HG03196 (cell line): ENCODE measurements at regions not wholly inside any gene's neighbourhood (a gene's known extent, or its start where the extent isn't known, plus 50 kb on each side); places are given as distances from the start of the nearest gene placed in this dataset.

ENCODE experiments used
- ATAC-seq: cut with Tn5 transposase; IDR thresholded peaks from one replicate; pipeline ENCODE4 v1.9.1; 2021; ENCODE audit not compliant: unreplicated experiment

DNA sequence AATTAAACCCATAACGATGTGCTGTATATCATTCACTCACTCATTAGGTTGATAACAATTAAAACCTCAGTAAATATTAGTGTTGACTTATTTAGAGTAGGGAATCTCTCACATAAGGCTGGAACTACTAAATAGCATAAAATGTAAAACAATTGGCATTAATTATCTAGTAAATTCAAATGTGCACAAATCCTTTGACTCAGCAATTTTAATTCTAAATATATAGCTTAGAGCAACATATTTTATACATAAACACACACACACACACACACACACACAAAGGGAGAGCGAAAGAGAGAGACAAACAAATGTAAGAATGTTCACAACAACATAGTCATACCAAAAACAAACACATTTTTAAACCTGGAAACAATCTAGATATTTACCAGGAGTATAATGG is 443.1 kb upstream of the KCNH7 start:
- ATAC-seq, result no peak

DNA sequence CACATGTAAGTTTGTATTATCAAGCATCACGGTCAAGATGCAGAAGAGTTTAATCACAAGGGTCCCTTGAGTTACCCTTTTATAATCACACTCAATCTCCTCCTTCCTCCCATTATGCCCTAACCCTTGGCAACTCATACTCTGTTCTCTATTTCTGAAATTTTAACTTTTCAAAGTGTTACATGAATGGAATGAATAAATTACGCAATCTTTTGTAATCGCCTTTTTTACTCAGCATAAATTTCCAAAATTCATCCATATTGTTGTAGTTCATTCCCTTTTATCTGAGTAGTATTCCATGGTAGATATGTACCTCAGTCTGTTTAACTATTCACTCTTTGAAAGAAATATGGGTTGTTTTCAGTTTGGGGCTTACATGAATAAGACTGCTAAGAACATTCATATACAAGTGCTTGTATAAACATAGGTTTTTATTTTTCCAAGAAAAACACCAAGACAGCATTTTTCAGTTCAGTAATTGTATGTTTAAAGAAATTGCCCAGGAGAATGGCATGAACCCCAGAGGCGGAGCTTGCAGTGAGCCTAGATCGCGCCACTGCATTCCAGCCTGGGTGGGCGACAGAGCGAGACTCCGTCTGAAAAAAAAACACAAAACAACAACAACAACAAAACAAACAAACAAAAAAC is 430.9 kb upstream of the KCNH7 start:
- no peak for ATAC-seq

DNA sequence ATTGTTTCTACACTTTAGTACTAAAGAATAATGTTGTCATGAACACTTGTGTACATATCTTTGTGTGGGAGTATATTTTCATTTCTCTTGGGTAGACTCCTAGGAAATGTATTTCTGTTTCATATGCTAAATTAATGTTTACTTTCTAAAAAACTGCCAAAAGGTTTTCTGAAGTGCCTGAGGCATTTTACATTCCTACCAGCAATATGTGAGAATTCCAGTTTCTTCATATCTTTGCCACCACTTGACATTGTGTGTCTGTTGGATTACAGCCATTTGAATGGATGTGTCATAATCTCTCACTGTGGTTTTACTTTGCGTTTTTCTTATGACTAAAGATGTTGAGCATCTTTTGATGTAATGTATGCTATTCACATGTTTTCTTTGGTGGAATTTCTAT is 428.2 kb upstream of the KCNH7 start:
- no peak for ATAC-seq

DNA sequence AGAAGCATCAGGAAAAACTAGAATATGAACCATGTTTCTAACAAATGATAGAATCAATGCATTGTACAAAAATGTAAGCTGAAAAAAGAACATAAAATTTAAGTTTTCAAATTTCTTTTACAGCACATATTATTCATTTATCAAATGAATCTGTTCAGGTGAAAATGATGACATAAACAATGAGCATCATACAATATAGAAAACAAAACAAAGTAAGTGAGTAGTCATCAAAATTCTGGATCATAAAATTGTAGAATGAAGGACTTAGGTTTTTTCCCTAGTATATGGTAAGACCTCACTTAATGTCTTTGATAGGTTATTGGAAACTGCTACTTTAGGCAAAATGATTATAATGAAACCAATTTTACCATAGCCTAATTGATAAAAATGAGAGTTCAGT is 427.0 kb upstream of the KCNH7 start:
- ATAC-seq, result no peak

DNA sequence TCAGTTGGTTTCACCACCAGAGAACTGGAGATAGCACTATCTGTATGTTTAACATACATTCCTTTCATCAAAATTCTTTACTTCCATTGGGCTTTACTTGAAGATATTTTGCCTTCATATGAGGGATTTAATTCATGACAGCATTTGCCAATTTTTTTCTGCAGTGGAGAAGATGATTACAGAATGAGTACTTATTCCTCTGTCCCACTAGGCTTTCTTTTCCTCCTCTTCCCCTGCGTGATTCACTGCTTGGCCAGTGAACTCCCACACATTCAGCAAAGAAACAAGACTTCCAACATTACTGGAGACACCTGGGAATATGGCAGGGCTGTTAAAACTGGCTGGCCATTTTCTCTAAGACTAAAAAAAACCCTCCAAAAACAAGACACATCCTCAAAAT is 425.8 kb upstream of the KCNH7 start:
- ATAC-seq, result no peak

DNA sequence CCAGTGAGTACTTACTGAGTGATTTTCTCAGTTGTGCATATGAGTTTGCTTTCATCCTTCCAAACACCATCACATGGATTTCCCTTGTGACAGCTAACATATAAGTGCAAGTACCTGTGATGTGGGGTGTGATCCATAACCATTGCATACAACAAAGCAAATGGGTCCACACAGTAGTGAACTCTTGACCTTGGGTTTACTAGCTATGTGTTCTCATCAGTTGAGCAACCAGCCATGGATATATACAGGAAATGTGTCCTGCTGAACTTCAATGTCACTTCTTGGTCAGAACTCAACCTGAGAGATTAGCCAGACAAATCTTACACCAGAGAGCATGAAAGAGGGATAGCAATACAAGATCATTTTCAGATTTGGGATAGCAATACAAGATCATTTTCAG is 420.9 kb upstream of the KCNH7 start:
- no peak for ATAC-seq

DNA sequence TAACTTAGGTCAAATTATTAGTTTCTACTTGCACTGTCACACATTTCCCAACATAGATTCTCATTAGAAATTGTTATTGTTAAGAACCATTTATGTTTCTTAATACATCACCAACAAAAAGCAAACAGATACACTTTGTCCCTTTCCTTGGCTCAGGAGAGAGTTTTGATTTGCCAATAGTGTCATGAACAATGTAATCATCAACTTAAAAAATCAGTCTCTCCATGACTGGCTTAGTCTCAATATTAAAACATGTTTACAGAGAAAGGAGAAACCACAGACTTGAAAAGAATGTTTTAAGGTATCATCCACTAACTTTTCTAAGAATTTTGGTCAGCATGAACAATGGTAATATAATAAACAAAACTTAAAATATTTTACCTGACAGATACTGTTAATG is 416.5 kb upstream of the KCNH7 start:
- ATAC-seq, result no peak

DNA sequence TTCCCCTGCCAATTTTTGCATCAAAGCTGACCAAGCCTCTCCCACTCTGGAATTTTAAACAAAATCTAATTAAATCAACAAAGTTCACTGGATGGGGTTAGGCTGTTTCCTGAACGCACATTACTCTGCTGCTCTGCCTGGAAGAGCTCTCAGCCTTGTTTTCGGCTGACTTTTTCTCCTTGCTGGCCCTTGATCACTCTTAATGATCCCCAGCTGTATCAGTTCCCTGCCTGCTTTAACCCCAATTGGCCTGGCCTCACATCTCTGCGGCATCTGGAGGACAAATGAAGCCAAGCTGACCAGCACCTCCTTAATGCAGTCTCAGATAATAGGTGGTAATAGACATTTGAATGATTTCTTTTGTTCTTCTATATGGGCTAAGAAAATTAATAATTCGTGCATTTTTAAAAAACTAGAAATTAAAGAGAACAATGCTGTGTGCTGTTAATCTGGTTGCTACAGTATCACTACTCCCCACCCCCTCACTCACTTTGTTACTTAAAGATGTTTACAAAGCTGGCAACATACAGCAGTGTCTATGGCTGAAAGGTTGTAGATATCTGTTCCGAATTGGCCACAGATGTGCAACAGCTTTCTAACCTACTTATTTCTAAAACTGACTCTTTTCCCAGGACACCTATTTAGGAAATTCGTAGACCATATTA is 415.2 kb upstream of the KCNH7 start:
- ATAC-seq, result no peak

DNA sequence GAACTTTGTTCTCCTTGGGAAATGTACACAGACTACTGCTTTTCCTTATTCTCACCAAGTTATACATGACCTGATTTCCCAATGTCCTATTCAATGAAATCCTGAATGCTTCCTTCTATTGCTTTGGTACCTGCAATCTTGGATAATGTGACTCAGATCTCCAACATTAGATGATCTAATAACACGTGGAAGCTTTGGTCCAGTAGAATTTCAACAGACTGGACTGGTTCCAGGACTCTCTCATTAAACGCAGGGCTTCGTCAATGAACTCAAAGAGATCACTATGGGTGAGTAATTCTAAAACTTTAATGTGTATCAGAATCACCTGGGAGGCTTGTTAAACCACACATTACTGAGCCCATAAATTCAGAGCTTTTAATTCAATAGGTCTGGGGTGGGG is 413.6 kb upstream of the KCNH7 start:
- no peak for ATAC-seq

DNA sequence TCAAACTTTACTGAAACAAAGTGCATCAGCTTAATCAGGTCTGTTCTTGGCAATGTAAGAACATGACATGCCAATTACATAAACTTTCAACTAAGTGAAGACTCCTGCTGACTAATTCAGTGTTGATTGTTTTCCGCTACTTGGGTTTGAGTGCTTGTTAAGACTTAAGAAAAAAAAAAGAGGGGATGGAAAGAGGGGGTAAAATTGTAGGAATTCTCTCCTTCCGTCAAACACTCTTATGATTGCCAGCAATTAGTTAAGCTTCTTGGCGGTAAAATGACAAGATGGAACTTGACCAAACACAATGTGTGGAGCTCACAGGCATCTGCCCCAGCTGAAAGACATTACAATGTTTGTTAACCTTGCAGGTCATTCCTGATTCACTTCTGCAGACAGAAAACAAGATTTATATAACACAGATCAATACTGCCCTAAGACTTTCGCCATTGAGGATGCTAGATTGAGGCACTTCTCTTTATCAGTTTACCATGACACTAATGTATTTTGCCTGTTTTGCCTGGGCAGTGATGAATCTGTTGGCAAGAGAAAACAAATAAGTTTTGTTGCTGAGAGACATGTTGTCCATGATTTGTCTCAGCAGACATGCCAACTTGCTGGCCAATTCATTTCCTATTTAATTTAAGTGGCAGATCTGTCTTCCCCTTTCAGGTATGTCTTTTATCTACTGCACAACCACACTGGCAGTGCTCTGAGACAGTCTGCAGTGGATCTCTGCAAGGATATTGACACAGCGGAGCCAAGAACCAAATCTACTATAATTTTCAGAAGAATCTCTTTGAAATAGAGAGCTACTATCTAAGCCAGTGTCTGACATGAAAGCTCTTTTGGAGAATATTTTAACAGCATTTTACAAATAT is 410.0 kb upstream of the KCNH7 start:
- ATAC-seq, result no peak

DNA sequence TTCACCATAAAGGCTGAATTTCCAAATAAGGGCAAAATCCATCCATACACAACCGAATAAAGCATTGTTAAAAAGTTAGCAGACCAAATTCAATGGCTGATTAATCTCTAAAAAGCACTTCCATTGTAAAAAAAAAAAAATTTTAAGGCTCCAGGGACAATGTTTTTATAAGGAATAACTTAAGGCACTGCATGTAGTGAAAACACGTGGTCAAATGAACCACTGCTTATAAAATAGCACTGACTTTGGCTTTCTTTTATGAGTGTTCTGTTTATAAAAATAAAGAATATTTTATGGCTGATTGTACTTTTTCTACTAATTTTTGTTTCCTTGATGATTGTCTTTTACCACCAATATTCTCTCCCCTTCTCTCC is 409.3 kb upstream of the KCNH7 start:
- no peak for ATAC-seq

DNA sequence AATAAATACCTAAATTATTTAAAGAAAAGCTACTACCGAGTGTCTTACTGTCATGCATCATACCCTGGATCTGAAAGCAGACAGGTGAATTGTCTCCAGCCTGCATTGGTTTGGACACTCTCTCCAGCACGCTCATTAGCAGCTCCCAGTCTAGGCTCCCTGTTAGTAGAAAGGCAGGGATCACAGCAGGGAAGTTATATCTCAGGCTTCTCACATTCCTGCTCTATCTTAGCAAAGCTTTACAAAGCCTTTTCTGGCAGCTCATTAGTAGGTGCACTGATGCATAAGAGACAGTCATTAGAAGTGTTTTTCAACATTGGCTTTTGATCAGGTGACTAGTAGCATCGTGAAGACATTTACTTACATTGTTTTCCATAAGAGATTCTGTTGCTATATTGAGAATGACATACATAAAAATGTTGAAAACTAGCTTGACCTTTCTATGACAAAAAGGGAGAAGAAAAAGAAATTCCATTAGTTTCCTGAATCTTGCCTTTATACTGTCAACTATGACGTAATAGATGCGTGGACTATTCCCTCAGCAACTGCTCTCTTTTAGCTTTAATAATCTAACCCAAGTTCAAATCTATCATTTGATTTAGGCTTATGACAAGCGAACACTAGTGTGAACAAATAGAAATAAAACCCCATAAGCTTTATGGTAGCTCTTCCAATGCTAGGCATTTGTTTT is 408.7 kb upstream of the KCNH7 start:
- no peak for ATAC-seq

DNA sequence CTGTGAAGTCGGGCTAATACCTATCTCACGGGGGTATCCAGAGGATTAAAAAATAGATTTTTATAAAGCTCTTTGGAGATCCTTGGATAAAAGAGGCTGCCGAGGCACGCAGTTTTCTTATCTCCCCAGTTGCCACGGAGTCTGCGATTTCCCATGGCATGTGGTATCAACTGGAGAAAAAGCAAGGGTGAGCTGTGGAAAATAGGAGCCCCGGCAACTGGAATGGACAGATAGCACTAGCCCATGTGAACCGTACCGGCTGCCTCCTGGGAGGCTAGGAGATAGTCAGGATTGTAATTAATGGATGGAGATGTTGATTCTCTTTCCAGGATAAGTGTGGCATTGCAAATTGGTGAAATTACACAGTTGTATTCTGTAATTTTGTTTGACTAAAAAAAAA is 407.6 kb upstream of the KCNH7 start:
- no peak for ATAC-seq

DNA sequence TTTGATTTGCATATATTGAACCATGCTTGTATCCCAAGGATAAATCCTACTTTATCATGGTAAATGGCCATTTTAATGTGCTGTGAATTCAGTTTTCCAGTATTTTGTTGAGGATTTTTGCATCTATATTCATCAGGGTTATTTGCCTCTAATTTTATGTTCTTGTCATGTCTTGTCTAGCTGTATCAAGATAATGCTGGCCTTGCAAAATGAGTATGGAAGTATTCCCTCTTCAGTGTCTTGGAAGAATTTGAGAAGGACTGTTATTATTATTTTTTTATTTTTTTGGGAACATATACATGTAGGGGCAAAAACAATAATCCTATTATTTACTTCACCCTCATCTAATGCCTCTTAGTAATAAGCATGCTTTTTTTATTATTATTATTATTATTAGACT is 398.0 kb upstream of the KCNH7 start:
- no peak for ATAC-seq

DNA sequence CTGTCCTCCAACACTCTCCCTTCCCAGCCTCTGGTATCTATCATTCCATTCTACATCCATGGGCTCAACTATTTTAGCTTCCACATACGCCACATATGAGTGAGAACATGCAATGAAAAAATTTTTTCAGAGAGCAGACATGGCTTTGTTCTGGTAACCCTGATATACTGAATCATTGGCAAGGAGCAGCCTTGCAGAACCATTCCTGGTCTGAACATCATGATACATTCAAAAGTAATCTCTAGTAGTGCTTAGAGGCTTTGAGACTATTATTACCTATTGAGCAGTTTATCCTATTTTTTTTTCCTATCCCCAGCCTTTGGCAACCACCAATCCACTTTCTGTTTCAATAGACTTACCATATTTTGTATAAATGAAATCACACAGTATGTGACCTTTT is 393.1 kb upstream of the KCNH7 start:
- no peak for ATAC-seq

DNA sequence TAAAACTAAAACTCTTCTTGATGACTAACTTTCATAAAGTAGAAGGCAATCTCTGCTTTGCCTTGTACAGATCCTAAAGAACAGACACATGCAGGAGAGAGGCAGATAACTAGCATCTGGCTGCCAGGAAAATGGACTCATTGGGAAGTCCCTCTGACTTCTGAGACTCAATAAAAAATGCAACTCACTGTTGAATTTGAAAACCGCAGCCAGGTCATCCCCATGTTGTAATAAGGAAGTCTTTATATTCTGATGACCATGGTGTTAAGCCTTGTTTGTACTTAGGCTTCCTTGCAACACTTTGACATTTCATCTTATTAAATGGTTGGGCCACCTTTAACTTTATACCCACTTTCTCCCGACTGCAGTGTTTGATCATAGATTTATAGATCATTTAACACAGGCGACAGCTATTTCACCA is 375.1 kb upstream of the KCNH7 start:
- no peak for ATAC-seq

DNA sequence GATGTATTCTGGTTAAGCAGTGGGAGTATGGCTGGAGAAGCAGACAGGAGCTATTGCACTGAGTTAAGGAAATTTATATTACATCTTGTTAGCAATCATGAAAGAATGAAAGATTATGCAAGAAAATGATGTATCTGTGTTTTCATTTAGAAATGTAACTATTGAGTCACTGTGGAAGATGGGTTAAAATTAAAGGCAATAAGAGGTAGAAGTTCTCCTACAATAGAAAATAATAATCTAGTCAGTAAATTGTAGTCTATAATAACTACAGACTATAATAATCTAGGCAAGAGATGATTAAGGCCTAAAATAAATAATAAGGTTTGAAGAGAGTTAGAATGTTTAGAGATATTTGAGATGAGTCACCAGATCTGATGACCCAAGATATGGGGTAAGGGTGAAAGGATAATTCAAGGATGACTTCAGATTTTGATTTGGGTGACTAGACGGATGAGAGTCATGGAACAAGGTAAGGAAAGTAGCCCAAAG is 371.9 kb upstream of the KCNH7 start:
- no peak for ATAC-seq

DNA sequence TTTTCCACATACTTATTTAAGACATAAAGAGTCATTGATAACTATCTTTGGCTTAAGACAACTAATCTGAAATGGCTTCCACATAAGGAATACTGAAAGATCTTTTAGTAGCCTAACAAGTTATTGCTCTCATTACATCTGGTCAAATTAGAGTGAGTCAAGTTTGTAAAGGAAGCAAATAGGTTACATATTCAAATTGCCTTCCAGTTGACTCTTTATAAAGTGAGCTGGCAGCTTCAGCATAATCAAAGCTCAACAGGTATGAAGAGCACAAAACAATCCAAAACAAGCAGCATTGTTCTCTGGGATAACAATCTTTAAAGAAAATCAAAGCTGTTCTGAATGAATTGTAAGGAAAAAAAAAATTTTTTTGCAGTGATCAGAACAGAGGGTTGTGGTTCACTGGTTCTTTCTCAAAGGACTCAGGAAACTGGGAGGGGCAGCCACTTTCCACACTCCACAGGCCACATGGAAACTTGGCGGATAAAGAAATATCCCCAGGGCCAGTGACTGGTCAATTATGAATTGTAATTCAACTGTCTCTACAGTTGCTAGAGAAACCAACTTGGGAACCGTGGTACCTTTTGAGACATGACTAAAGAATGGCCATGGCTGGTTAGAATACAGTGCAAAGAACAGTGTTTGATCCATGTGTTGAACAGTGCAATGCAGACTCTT is 369.3 kb upstream of the KCNH7 start:
- no peak for ATAC-seq

DNA sequence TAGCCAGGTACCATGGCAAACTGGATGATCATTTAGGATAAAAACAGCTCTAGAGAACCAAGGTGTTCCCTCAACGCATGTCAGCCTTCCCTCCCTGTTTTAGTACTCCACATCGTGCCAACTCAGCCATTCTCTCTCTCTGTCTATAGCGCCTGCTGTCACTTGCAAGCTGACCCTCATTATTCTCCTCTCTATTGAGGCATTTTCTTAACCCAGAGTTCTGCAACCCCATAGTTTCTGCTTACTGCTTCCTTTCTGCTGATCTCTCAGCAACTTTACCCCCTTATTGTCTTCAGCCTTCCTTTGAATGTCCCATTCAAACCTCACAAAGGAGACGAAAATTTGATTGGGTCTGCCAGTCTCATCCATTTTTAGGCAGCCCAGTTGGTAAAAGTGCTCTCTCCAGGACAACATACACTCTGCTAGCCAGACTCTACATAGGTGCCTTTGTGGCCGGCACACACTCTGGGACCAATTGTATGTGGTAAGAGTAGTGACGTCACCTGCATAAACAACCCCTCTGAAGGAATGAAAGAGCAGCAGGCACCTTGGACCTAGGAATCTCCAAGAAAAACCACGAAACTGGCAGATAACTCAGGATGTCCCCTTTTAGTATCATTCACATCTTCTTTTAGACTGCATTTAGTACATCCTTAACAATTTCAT is 367.2 kb upstream of the KCNH7 start:
- ATAC-seq, result no peak

DNA sequence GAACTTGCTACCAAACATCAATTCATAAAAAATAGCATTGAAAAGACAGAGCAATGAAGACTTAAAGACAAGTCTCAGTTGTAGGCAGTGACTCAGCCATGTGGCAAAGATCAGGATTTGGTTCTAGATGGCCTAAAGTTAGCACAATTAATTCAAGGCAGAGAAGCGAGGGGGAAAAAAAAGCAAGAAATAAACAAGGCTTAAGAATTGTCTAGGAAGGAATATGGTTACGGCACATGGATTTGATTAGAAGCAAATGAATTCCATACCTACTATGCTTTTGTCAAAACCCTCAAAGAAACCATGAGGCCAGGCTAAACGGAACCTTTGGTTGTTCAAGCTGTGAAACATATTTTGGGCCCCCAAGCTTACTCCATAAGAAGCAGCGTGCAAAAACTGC is 362.2 kb upstream of the KCNH7 start:
- no peak for ATAC-seq
